Epithelial cell of prostate (primary cell): ENCODE measurements at regions not wholly inside any gene's neighbourhood (a gene's known extent, or its start where the extent isn't known, plus 50 kb on each side); places are given as distances from the start of the nearest gene placed in this dataset.

Experiments used
- DNase-seq: peaks from one replicate; pipeline ENCODE4 v3.0.0-alpha.2; 2011; ENCODE audit warnings: low read depth, low spot score
- H3K27ac ChIP-seq: fragments of 450-650 bp; 2 replicates; pipeline ENCODE4 v1.5.1; 2017; ENCODE audit warnings: mild to moderate bottlenecking

GRCh38 chr7:41633690-41634089 is 69.2 kb downstream of the INHBA start:
- no peak overlapping the region for H3K27ac ChIP-seq
- no peak for DNase-seq

GRCh38 chr7:41630741-41631140 is 72.1 kb downstream of the INHBA start:
- DNase-seq = no peak
- H3K27ac ChIP-seq = no peak overlapping the region

GRCh38 chr7:41629711-41630111 is 73.2 kb downstream of the INHBA start:
- DNase-seq = no peak
- no peak overlapping the region for H3K27ac ChIP-seq

GRCh38 chr7:41628901-41629300 is 74.0 kb downstream of the INHBA start:
- H3K27ac ChIP-seq = no peak overlapping the region
- DNase-seq = peak; percentile 14

GRCh38 chr7:41627645-41628298 is 75.1 kb downstream of the INHBA start:
- no peak for DNase-seq
- no peak overlapping the region for H3K27ac ChIP-seq

- no peak overlapping the region for H3K27ac ChIP-seq
- DNase-seq = no peak
Observed at GRCh38 chr7:41624818-41625217, 78.1 kb downstream of the INHBA start.

DNA sequence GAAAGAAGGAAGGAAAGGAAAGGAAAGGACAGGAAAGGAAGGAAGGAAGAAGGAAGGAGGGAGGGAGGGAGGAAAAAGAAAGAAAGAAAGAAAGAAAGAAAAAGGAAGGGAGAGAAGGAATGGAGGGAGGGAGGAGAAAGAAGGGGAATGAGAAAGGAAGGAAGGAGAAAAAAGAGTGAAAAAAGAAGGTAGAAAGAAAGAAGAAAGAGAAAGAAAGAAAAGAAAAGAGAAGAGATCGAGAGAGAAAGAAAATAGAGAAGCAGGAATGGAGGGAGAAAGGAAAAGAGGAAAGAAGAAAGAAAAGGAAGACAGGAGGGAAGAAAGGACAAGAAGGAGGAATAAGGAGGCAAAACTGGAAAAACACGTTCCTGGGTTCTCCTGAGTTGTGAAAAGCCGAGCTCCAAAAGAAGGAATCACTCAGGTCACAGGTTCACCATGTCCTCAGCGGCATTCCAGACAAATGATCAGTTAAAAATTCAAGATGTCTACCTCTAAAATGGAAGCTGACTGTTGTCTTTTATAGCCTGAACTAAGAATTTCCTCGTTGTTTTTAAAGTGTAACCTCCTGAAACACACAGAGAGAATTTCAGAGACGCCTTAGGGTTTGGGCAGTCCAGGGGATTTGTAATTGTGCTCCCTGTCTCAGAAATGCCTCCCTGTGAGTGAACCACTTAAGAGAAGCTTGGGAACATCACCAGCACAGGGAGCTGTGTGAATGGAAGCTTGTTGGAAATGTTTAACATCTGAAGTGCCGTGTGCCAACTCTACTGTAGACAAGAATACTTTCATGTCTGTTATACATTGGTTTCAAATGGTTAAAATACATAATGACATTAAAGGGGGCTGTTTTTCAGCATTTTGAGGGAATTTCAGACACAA is 80.7 kb downstream of the INHBA start:
- peak; percentile 10 for DNase-seq
- H3K27ac ChIP-seq = no peak overlapping the region

DNA sequence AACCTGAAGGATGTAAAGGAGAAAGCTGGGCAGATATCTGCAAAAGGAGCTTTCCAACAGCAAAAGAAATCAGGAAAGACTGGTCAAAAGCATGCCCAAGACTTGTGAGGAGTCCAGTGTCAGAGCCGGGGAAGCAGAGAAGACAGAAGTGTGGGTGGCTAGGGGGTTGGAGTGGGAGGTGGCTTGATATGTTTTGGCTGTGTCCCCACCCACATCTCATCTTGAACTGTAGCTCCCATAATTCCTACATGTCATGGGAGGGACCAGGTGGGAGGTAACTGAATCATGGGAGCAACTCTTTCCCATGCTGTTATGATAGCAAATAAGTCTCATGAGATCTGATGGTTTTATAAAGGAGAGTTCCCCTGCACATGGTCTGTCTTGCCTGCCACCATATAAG is 84.9 kb downstream of the INHBA start:
- H3K27ac ChIP-seq = no peak overlapping the region
- no peak for DNase-seq

- H3K27ac ChIP-seq = no peak overlapping the region
- no peak for DNase-seq
Observed at GRCh38 chr7:41612798-41613197, 90.1 kb downstream of the INHBA start.

- H3K27ac ChIP-seq = no peak overlapping the region
- no peak for DNase-seq
Observed at GRCh38 chr7:41612386-41612785, 90.5 kb downstream of the INHBA start.

DNA sequence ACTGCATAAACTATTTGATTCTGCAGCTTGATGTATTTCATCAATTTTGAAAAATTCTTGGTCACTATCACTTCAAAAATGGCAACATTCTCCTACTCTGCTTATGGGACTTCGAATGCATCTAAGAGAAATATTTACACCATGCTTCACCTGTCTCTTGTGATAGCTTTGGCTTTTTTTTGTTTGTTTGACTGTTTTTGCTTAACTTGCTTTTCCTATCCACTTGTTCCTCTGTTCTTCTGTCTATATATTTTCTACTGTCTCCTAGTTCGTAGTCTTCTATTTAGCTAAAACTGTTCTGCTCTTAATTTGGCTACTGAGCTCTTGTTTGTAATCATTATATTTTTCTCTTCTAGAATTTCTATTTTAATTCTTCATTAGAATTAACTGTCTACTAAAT is 94.4 kb downstream of the INHBA start:
- no peak for DNase-seq
- H3K27ac ChIP-seq = no peak overlapping the region

DNA sequence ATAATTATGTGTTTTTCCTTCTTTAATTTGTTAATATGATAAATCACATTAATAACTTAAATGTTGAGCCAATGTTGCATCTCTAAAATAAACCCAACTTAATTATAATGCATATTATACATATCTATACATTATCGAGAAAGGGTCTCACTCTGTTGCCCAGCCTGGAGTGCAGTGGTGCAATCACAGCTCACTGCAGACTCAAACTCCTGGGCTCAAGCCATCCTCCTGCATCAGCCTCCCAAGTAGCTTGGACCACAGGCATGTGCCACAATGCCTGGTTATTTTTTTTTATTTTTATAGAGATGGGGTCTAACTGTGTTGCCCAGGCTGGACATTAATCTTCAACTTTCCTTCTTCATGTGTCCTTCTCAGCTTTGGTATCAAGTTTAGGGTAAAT is 98.9 kb downstream of the INHBA start:
- H3K27ac ChIP-seq = no peak overlapping the region
- no peak for DNase-seq

- no peak overlapping the region for H3K27ac ChIP-seq
- no peak for DNase-seq
Observed at GRCh38 chr7:41599760-41600159, 103.1 kb downstream of the INHBA start.

DNA sequence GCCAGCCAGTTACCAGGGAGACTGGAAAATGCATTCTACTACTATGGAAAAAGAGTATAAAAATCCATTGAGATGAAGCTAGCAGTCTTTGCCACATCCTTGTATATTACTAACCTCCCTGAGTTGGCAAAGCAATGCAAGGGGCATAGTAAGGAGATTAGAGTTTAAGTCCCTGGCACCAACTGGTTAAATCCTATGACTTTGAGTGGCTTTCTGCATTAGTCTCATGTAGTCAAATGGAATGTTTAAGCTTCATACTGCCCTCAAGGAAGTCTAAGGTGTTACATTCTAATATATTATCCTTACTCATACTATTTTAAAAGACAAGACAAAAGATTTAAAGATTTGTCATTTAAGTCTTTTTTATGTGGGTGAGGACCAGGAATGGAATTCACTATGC is 110.1 kb downstream of the INHBA start:
- no peak for DNase-seq

DNA sequence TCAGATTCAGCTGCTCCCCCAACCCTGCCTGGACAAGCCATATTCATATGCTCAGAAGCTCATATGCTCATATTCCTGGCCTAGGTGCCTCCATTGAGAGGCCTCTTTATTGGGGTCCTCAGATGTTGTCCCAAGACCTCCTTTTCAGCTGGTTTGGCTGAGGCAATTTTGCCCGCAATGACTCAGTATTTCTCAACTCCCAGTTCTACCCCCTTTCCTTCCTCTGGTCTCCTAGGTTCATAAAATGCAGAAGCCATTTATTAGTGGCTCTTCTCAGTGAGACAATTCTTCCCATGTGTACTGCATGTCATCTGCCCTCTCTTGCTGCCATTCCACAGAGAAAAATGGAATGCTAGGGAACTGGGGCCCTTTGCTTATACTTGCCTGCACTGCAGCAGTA is 110.7 kb downstream of the INHBA start:
- H3K27ac ChIP-seq = no peak overlapping the region
- DNase-seq = no peak

More for the DNA sequence above, 110.1 kb downstream of the INHBA start:
- H3K27ac ChIP-seq = no peak overlapping the region

DNA sequence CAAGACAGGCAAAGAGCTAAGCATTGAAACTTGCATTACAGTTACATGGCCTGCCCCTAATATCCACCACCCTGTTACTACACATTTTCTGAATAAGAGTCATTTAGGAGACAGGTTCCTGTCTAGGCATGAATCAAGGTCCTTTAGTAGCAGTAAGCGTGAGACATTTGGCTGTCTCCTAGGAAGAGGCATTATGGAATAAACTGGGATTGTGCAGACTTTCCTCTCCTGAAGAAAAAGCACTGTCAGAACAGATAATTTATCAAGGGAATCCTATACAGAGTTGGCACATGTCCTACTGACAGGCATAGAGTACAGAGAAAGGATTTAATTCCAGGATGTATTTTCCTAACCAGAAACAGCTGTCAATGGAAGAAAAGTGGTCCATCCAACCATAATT is 111.9 kb downstream of the INHBA start:
- no peak overlapping the region for H3K27ac ChIP-seq
- DNase-seq = no peak

- DNase-seq = no peak
- H3K27ac ChIP-seq = no peak overlapping the region
Observed at GRCh38 chr7:41588341-41588740, 114.5 kb downstream of the INHBA start.

DNA sequence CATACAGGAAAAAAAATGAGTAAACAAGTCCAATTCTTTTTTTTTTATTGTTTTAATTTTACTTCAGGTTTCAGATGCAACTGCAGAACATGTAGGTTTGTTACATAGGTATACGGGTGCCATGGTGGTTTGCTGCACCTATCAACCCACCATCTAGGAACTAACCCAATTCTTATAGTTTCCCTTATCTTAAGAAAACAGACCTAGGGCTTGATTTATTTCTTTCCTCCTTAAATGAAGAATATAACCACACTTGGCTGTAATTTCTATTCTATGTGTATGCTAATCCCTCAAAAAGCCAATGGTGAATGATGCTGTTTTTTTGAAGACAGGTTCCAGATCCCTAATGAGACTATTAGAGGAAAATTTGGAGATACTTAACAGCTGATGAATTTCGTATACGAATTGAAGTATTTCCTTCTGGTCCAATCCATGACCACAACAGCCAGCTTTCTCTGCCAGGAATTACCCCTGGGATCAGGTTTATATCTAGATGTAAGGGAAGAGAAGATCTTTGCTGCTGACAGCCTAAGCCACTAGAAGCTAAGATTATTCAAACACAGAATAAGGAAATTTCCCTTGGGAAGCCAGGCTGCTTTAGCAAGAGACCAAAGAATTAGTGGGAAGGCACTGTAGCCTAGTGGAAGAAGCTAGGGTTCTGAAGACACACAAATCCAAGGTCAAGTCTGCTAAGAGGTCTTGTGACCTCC is 115.8 kb downstream of the INHBA start:
- H3K27ac ChIP-seq = no peak overlapping the region
- no peak for DNase-seq

- DNase-seq = peak; percentile 45
- no peak overlapping the region for H3K27ac ChIP-seq
Observed at GRCh38 chr7:41584746-41585145, 118.1 kb downstream of the INHBA start.

- no peak overlapping the region for H3K27ac ChIP-seq
- DNase-seq = no peak
Observed at GRCh38 chr7:41582116-41582515, 120.8 kb downstream of the INHBA start.

DNA sequence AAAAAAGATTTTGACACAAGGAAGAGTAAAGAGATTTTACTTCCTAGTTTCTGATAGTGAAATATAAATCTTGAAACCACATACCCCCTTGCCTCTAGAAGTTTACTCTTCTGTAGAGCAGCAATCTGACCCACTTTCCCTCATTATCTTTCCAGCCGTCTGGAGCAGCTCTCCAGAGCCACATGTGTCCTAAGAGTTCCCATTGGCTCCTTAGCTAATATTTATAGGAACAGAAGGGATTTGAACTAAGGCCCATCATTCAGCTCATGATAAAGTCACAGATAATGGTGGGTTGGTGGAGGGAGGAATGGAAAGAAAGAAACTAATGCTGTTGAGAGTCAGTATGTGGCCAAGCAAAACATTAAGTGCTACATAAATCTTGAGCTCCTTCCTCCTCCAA is 121.8 kb downstream of the INHBA start:
- H3K27ac ChIP-seq = no peak overlapping the region
- no peak for DNase-seq
